HG03342 (cell line): ENCODE measurements at regions not wholly inside any gene's neighbourhood (a gene's known extent, or its start where the extent isn't known, plus 50 kb on each side); places are given as distances from the start of the nearest gene placed in this dataset.

Experiments used
- ATAC-seq: cut with Tn5 transposase; IDR thresholded peaks from one replicate; pipeline ENCODE4 v1.9.1; 2021; ENCODE audit warnings: mild to moderate bottlenecking, moderate library complexity; ENCODE audit not compliant: unreplicated experiment

DNA sequence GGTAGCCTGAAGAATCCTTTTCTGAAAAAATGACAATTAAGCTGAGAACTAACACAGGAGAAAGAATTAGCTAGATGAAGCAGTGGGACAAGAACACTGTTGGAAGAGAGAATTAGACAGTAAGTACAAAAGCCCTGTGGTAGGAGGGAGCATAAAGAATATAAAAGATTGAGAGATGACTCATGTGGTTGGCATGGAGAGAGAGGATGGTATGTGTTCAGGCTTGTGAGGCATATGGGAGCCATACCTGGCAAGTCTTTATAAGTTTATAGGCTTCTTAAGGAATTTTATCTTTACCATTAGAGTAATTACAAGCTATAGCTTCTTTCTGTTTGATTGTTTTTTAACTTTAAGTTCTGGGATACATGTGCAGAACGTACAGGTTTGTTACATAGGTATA lies 325.0 kb downstream of the ARL6IP6 start:
- no peak for ATAC-seq

GRCh38 chr2:153028626-153029025 lies 310.2 kb downstream of the ARL6IP6 start:
- no peak for ATAC-seq

DNA sequence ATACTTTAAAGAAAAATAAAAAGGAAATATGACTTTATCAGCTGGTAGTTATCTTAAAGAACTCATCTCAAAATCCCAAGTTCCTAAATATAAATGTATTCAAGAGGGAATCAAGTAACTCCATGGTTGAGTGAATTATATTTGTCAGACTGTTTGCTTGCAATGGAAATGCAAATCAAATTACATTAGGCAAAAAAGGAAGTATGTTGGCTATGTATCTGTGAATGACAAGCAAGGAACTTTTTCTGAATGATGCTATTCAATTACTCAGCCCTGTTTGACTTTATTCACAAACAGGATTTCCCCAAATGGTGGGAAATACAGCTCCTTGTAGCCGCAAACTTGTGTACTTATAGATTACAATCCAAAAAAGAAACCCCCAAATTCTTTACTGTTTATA lies 309.1 kb downstream of the ARL6IP6 start:
- no peak for ATAC-seq

- ATAC-seq, result no peak
Observed at GRCh38 chr2:153020201-153020600, 301.8 kb downstream of the ARL6IP6 start.

DNA sequence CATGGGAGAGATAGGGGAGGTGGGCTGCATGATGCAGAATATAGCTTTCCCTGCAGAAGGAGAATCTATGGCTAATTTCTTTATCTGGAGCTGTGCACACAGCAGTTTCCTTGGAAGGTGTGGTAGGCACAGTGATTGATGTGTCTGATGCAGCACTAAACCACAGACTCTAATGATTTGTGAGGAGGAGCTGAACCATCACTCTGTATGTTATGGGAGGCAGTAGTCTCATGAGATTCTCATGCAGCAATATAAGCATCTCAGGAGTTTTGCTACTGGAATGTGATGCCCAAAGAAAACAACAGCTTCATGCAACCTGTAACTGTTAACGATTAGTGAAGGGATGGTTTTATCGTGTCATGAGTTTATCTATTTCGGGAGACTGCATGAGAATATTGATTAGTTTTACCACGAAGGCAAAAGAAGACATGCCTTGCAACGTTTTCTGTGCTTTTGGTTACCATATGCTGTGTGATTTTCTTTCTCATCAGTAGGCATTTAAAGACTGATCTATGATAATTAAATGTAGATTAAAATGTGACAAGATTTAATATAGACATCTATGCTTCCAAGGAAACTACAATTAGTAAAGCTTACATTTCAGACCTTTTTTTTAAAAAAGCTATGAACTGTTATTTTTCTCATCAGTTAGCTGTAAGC lies 286.8 kb downstream of the ARL6IP6 start:
- peak; percentile 34 for ATAC-seq

DNA sequence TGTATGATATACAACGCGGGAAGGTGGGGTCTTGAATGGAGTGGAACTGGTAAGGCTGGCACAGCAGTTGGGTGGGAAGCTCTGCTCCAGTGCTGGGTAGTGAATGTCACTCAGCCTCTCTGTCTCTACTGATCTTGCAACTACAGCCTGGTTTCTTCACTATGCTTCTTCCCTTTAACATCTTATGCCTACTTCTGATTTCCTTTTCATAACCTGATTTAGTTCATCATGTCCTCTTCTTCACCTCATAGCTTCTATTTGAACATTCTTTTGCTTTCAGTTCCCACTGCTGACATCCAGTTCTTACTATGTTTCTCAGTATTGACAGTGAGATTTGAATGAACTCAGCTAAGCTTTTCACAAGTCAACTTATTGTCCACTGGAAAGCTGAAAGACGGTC lies 286.2 kb downstream of the ARL6IP6 start:
- ATAC-seq, result peak; percentile 51

DNA sequence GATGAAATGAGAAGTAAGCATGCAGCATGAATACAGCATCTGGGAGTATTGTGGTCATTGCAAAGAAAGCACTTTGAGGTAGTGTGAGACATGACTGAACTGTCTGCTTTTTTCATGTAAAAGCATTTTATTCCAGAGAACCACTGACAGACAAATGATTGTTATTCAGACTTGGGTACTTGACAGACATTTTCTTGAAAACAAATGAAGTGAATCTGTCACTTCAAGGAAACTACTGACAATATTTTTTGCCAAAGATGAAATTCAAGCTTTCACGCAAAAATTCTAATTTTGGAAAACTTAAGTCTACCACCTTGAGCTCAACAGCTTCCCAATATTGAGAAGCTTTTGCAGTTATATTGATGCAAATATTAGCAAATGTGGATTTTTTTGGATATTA lies 255.7 kb downstream of the ARL6IP6 start:
- no peak for ATAC-seq

DNA sequence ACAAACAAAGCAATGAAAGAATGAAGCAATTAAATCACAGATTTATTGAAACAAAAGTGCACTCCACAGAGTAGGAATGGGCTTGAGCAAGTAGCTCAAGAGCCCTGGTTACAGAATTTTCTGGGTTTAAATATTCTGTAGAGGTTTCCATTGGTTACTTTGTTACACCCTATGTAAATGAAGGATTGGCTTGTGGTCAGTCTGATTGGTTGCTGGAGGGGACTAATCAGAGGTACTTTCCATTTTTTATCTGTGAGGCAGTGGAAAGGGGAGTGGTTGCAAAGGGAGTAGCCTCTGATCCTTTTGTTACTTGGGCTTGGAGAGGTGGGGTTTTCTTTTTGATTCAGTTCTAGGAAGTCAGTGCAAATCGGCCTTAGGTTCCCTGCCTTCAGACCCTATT lies 253.3 kb downstream of the ARL6IP6 start:
- ATAC-seq, result no peak

- ATAC-seq, result no peak
Observed at GRCh38 chr2:152962446-152962845, 244.0 kb downstream of the ARL6IP6 start.

- no peak for ATAC-seq
Observed at GRCh38 chr2:152961351-152961750, 242.9 kb downstream of the ARL6IP6 start.

- no peak for ATAC-seq
Observed at GRCh38 chr2:152950126-152950525, 231.7 kb downstream of the ARL6IP6 start.

- no peak for ATAC-seq
Observed at GRCh38 chr2:152944099-152944498, 225.7 kb downstream of the ARL6IP6 start.

- no peak for ATAC-seq
Observed at GRCh38 chr2:152942940-152943440, 224.6 kb downstream of the ARL6IP6 start.

DNA sequence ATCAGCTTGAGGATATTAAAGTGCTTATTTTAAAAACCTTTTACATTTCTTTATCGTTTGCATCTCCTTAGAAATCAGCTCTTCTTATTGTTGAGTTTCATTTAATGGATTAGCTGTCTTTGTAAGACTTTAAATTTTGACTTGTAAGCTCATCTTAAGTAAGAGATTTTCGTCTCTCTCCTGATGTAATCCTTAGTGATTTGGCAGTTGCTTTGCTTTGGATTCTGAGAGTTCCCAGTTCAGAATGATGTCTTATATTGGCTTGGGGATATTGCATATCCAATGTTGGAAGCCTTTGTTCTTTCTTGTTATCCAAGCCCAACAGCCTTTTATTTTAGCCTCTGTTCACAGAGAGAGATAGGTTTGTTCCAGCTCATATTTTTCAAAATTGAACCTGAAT lies 212.1 kb downstream of the ARL6IP6 start:
- no peak for ATAC-seq

DNA sequence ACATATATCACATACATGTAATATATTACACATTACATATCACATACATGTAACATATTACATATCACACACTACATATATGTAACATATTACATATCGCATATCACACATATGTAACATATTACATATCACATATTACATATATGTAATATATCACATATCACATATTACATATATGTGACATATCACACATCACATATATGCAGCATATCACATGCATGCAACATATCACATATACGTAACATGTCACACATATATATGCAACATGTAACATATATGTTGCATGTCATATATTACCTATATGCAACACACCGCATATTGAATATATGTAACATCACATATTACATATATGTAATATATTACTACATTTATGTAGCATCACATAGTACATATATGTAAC lies 211.2 kb downstream of the ARL6IP6 start:
- no peak for ATAC-seq

DNA sequence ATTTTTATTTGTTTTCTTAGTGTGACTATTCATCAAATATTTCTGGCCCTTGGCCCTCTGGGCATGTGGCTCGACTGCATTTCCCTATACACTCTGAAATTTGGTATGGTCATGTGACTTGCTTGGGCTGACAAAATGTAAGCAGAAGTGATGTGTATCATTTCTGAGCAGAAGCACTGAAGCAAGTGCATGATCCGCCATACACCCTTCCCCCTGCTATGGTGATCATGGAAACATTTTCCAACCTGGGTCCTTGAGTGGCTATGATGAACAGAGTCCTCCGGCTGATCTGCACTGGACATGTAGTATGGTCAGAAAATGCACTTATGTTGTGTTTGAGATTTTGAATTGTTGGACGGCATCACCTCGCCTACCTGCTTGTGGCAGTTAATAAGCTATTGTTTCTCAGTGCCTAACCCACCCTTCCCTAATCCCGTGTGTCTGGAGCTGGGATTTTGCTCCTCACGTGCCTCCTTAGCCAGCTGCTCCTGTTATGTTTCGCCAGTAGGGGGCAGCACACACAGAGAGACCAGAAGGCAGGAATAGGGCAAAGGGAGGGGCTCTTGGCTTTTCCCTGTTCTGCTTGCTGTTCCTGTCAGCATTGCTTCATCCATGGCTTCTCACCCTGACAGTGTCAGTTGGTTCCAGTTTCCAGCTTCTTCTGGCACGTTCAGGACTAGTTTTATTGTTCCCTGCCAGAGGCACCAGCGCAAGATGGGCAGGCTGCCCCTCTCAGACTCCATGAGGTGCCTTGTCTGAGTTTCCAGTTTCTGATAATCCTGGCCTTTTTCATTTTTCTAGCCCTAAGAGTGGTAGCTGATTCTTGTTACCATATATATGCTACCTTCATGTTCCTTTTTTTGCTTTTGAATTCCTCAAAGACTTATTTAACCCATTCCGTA lies 207.4 kb downstream of the ARL6IP6 start:
- ATAC-seq, result peak; percentile 90

- ATAC-seq, result no peak
Observed at GRCh38 chr2:152924722-152925121, 206.3 kb downstream of the ARL6IP6 start.

GRCh38 chr2:152924219-152924618 lies 205.8 kb downstream of the ARL6IP6 start:
- ATAC-seq, result no peak

- no peak for ATAC-seq
Observed at GRCh38 chr2:152920846-152921245, 202.4 kb downstream of the ARL6IP6 start.

DNA sequence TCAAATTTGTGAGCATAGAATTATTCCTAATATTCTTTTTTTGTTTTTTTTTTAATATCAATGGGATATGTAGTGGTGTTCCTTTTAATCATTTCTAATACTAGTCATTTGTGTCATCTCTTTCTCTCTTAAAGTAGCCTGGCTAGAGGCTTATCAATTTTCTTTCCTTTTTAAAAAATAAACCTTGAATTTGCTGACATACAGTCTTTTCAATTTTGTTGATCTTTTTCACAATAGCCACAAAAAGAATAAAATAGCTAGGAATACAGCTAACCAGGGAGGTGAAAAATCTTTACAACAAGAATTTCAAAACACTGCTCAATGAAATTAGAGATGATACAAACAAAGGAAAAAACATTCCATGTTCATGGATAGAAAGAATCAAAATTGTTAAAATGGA lies 192.6 kb downstream of the ARL6IP6 start:
- no peak for ATAC-seq

GRCh38 chr2:152907046-152907445 lies 188.6 kb downstream of the ARL6IP6 start:
- no peak for ATAC-seq

DNA sequence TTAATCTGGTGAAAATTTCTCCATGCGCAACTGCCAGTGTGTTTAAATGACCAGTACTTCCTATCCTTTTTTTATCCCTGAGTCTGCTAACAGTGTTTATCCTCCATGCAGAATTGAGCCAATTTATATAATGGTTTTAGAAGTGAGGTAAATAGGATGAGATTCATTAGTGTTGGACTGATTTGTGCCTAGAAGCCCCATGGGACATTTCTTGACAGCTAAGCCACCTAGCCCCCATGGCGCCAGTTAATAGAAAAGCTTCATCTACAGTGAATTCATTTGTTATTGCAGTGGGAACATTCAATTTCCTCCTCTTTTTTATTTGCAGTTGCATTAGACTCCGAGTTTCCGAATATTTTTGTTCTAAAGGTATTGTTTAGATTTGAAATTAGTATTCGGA lies 175.6 kb downstream of the ARL6IP6 start:
- no peak for ATAC-seq
